Esophagus squamous epithelium (tissue), 4 donors: ENCODE measurements at regions not wholly inside any gene's neighbourhood (a gene's known extent, or its start where the extent isn't known, plus 50 kb on each side); places are given as distances from the start of the nearest gene placed in this dataset.

Experiments
- POLR2A ChIP-seq, 4 donors: fragments of 450-650 bp; IDR thresholded peaks; one replicate each; pipeline ENCODE4 v1.6.1; 2017; ENCODE audit warnings: antibody characterized with exemption in 4 of 4, mild to moderate bottlenecking in 4 of 4, moderate library complexity in 3 of 4
- TF ChIP-seq, protein P1 (sequence below), 6 experiments: fragments of 450-650 bp in 4 of 6; fragments of 200-600 bp in 2 of 6; sonication (generic) in 2 of 6; IDR thresholded peaks; one replicate each; pipeline ENCODE4 v1.5.1; 2016 to 2019; ENCODE audit warnings: antibody characterized with exemption in 6 of 6, mild to moderate bottlenecking in 4 of 6, moderate library complexity in 4 of 6

DNA sequence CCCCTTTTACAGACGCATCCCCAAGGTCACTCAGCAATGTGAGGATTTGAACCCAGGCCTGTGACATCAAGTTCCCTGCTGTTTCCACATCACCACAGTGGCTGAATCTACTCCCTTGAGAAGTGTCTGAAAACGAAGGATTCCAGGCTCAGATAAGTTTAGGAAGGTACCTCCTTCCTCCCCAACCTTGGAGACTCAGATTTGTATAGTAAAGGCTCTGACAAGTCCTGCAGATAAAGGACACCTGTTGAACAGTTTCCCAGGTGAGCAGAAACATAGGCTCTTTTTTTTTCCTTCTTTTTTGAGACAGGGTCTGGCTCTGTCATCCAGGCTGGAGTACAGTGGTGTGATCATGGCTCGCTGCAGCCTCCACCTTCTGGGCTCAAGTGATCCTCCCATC lies 56.4 kb upstream of the PTPRS start:
- TF ChIP-seq, protein P1, sequence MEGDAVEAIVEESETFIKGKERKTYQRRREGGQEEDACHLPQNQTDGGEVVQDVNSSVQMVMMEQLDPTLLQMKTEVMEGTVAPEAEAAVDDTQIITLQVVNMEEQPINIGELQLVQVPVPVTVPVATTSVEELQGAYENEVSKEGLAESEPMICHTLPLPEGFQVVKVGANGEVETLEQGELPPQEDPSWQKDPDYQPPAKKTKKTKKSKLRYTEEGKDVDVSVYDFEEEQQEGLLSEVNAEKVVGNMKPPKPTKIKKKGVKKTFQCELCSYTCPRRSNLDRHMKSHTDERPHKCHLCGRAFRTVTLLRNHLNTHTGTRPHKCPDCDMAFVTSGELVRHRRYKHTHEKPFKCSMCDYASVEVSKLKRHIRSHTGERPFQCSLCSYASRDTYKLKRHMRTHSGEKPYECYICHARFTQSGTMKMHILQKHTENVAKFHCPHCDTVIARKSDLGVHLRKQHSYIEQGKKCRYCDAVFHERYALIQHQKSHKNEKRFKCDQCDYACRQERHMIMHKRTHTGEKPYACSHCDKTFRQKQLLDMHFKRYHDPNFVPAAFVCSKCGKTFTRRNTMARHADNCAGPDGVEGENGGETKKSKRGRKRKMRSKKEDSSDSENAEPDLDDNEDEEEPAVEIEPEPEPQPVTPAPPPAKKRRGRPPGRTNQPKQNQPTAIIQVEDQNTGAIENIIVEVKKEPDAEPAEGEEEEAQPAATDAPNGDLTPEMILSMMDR (IDR thresholded peaks at IDR 0.05): no peak
- TF ChIP-seq POLR2A (IDR thresholded peaks at IDR 0.05): no peak
